GM23338 (cell line): ENCODE measurements at regions not wholly inside any gene's neighbourhood (a gene's known extent, or its start where the extent isn't known, plus 50 kb on each side); places are given as distances from the start of the nearest gene placed in this dataset.

Source experiments
- ATAC-seq: fragments of 200-7000 bp; cut with Tn5 transposase; 3 replicates; pipeline ENCODE4 v1.9.1; 2020
- DNase-seq: peaks from one replicate; pipeline ENCODE4 v3.0.0-alpha.2; 2015; ENCODE audit warnings: low spot score
- H2AFZ ChIP-seq: fragments of 200-600 bp; sonication (generic); 2 replicates; pipeline ENCODE4 v1.8.0; 2016; ENCODE audit warnings: antibody characterized with exemption, mild to moderate bottlenecking, moderate library complexity
- H3F3A ChIP-seq: fragments of 200-600 bp; sonication (generic); replicated peaks from 2 replicates; pipeline ENCODE4 v1.8.0; 2017; ENCODE audit warnings: antibody characterized with exemption, mixed run types, low read depth
- H3K27ac ChIP-seq: fragments of 200-600 bp; sonication (generic); 2 replicates; pipeline ENCODE4 v1.6.1; 2016; ENCODE audit warnings: low read depth
- H3K27me3 ChIP-seq: fragments of 200-600 bp; sonication (generic); 2 replicates; pipeline ENCODE4 v1.8.0; 2016; ENCODE audit warnings: mild to moderate bottlenecking, mixed run types, moderate library complexity; ENCODE audit not compliant: insufficient read depth
- H3K36me3 ChIP-seq: fragments of 200-600 bp; sonication (generic); 2 replicates; pipeline ENCODE4 v1.8.0; 2016; ENCODE audit warnings: mild to moderate bottlenecking; ENCODE audit not compliant: insufficient read depth
- H3K4me1 ChIP-seq: fragments of 200-600 bp; sonication (generic); 2 replicates; pipeline ENCODE4 v1.8.0; 2016; ENCODE audit warnings: mild to moderate bottlenecking, moderate library complexity; ENCODE audit not compliant: insufficient read depth
- H3K4me2 ChIP-seq: fragments of 200-600 bp; sonication (generic); 2 replicates; pipeline ENCODE4 v1.7.1; 2017; ENCODE audit warnings: mixed run types
- H3K4me3 ChIP-seq: fragments of 200-600 bp; sonication (generic); 2 replicates; pipeline ENCODE4 v1.6.1; 2016; ENCODE audit warnings: mixed run types
- H3K79me2 ChIP-seq: fragments of 200-600 bp; sonication (generic); replicated peaks from 2 replicates; pipeline ENCODE4 v1.8.0; 2017; ENCODE audit warnings: mild to moderate bottlenecking; ENCODE audit not compliant: insufficient read depth
- H3K9me2 ChIP-seq: fragments of 200-600 bp; sonication (generic); 2 replicates; pipeline ENCODE4 v1.8.0; 2017; ENCODE audit not compliant: insufficient read depth
- H4K20me1 ChIP-seq: fragments of 200-600 bp; sonication (generic); replicated peaks from 2 replicates; pipeline ENCODE4 v1.8.0; 2017; ENCODE audit warnings: mild to moderate bottlenecking; ENCODE audit not compliant: insufficient read depth
- H3K27ac Mint-ChIP-seq: 2 replicates; pipeline ENCODE4 v1.8.0; 2020; ENCODE audit warnings: inconsistent platforms, mild to moderate bottlenecking, moderate library complexity, mixed read lengths
- H3K27me3 Mint-ChIP-seq: 3 replicates; pipeline ENCODE4 v1.8.0; 2022; ENCODE audit warnings: low read depth, mild to moderate bottlenecking, moderate library complexity, mixed read lengths, inconsistent platforms; ENCODE audit not compliant: insufficient read depth, poor library complexity
- H3K36me3 Mint-ChIP-seq: 3 replicates; pipeline ENCODE4 v1.8.0; 2021; ENCODE audit warnings: low read depth, mild to moderate bottlenecking, inconsistent platforms, moderate library complexity, mixed read lengths
- H3K4me1 Mint-ChIP-seq: 3 replicates; pipeline ENCODE4 v1.8.0; 2020; ENCODE audit warnings: mild to moderate bottlenecking, inconsistent platforms, mixed read lengths
- H3K4me3 Mint-ChIP-seq: 3 replicates; pipeline ENCODE4 v1.8.0; 2021; ENCODE audit warnings: moderate library complexity, mild to moderate bottlenecking, inconsistent platforms, mixed read lengths
- H3K9me3 Mint-ChIP-seq: 3 replicates; pipeline ENCODE4 v1.8.0; 2020; ENCODE audit warnings: moderate library complexity, mild to moderate bottlenecking, inconsistent platforms, mixed read lengths
- EZH2 ChIP-seq: fragments of 200-600 bp; sonication (generic); IDR thresholded peaks from one replicate; pipeline ENCODE4 v1.8.0; 2017; ENCODE audit warnings: antibody characterized with exemption, mild to moderate bottlenecking, low read depth; ENCODE audit not compliant: unreplicated experiment
- EZH2phosphoT487 ChIP-seq: fragments of 200-600 bp; sonication (generic); IDR thresholded peaks from one replicate; pipeline ENCODE4 v1.8.1; 2018; ENCODE audit warnings: antibody characterized with exemption; ENCODE audit not compliant: unreplicated experiment
- JUNB ChIP-seq: IDR thresholded peaks from one replicate; pipeline ENCODE4 v1.6.1; 2016; ENCODE audit warnings: antibody characterized with exemption; ENCODE audit not compliant: unreplicated experiment
- POLR2AphosphoS5 ChIP-seq: IDR thresholded peaks from 2 replicates; pipeline ENCODE4 v1.6.1; 2016; ENCODE audit warnings: antibody characterized with exemption, low read depth
- STAT1 ChIP-seq: IDR thresholded peaks from one replicate; pipeline ENCODE4 v1.6.1; 2016; ENCODE audit warnings: antibody characterized with exemption; ENCODE audit not compliant: unreplicated experiment
- ZNF114 ChIP-seq: fragments of 250-450 bp; sonication (Bioruptor Pico); IDR thresholded peaks from 2 replicates; pipeline ENCODE4 v1.5.0; 2020; ENCODE audit warnings: mild to moderate bottlenecking, moderate library complexity
- ZNF331 ChIP-seq: fragments of 250-450 bp; sonication (Bioruptor Pico); IDR thresholded peaks from 2 replicates; pipeline ENCODE4 v1.5.0; 2020; ENCODE audit warnings: low read depth, mild to moderate bottlenecking, moderate library complexity
- TF ChIP-seq, protein P1 (sequence below): fragments of 250-450 bp; sonication (Bioruptor Pico); IDR thresholded peaks from 2 replicates; pipeline ENCODE4 v1.5.0; 2020; ENCODE audit warnings: mild to moderate bottlenecking, moderate library complexity
- TF ChIP-seq, protein P2 (sequence below): IDR thresholded peaks from 2 replicates; pipeline ENCODE4 v1.6.1; 2016; ENCODE audit warnings: antibody characterized with exemption
- TF ChIP-seq, protein P3 (sequence below), 2 experiments: fragments of 200-600 bp in 1 of 2; sonication (generic) in 1 of 2; conservative IDR thresholded peaks; 2 replicates each; pipeline versions ENCODE4 v1.5.1 to v1.6.1; 2016 to 2017; ENCODE audit warnings: antibody characterized with exemption in 2 of 2, low read depth in 2 of 2, mild to moderate bottlenecking in 2 of 2, moderate library complexity in 1 of 2
- TF ChIP-seq, protein P4 (sequence below): IDR thresholded peaks from one replicate; pipeline ENCODE4 v1.6.1; 2018; ENCODE audit warnings: antibody characterized with exemption; ENCODE audit not compliant: unreplicated experiment

DNA sequence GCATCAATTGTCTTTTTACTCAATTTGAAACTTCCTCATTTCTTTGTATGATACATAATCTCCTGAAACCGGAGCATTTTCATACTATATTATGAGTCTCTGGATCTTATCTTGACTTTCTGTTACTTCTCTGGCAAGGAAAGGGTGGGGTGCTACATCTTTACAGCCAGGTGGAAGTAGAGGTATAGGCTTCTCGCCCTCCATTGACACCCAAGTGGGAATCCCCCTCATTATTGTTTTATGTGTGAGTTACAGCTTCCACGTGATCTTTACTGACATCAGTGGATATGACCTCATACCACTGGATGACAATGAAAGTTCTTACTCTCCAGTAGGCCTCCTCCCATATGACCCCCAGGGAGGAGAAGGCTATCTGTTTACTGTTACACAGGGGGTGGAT is 262.1 kb upstream of the DACH1 start (continued):
- TF ChIP-seq, protein P1, sequence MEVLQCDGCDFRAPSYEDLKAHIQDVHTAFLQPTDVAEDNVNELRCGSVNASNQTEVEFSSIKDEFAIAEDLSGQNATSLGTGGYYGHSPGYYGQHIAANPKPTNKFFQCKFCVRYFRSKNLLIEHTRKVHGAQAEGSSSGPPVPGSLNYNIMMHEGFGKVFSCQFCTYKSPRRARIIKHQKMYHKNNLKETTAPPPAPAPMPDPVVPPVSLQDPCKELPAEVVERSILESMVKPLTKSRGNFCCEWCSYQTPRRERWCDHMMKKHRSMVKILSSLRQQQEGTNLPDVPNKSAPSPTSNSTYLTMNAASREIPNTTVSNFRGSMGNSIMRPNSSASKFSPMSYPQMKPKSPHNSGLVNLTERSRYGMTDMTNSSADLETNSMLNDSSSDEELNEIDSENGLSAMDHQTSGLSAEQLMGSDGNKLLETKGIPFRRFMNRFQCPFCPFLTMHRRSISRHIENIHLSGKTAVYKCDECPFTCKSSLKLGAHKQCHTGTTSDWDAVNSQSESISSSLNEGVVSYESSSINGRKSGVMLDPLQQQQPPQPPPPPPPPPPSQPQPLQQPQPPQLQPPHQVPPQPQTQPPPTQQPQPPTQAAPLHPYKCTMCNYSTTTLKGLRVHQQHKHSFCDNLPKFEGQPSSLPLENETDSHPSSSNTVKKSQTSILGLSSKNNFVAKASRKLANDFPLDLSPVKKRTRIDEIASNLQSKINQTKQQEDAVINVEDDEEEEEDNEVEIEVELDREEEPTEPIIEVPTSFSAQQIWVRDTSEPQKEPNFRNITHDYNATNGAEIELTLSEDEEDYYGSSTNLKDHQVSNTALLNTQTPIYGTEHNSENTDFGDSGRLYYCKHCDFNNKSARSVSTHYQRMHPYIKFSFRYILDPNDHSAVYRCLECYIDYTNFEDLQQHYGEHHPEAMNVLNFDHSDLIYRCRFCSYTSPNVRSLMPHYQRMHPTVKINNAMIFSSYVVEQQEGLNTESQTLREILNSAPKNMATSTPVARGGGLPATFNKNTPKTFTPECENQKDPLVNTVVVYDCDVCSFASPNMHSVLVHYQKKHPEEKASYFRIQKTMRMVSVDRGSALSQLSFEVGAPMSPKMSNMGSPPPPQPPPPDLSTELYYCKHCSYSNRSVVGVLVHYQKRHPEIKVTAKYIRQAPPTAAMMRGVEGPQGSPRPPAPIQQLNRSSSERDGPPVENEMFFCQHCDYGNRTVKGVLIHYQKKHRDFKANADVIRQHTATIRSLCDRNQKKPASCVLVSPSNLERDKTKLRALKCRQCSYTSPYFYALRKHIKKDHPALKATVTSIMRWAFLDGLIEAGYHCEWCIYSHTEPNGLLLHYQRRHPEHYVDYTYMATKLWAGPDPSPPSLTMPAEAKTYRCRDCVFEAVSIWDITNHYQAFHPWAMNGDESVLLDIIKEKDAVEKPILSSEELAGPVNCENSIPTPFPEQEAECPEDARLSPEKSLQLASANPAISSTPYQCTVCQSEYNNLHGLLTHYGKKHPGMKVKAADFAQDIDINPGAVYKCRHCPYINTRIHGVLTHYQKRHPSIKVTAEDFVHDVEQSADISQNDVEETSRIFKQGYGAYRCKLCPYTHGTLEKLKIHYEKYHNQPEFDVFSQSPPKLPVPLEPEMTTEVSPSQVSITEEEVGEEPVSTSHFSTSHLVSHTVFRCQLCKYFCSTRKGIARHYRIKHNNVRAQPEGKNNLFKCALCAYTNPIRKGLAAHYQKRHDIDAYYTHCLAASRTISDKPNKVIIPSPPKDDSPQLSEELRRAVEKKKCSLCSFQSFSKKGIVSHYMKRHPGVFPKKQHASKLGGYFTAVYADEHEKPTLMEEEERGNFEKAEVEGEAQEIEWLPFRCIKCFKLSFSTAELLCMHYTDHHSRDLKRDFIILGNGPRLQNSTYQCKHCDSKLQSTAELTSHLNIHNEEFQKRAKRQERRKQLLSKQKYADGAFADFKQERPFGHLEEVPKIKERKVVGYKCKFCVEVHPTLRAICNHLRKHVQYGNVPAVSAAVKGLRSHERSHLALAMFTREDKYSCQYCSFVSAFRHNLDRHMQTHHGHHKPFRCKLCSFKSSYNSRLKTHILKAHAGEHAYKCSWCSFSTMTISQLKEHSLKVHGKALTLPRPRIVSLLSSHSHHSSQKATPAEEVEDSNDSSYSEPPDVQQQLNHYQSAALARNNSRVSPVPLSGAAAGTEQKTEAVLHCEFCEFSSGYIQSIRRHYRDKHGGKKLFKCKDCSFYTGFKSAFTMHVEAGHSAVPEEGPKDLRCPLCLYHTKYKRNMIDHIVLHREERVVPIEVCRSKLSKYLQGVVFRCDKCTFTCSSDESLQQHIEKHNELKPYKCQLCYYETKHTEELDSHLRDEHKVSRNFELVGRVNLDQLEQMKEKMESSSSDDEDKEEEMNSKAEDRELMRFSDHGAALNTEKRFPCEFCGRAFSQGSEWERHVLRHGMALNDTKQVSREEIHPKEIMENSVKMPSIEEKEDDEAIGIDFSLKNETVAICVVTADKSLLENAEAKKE: no peak
- TF ChIP-seq, protein P2, sequence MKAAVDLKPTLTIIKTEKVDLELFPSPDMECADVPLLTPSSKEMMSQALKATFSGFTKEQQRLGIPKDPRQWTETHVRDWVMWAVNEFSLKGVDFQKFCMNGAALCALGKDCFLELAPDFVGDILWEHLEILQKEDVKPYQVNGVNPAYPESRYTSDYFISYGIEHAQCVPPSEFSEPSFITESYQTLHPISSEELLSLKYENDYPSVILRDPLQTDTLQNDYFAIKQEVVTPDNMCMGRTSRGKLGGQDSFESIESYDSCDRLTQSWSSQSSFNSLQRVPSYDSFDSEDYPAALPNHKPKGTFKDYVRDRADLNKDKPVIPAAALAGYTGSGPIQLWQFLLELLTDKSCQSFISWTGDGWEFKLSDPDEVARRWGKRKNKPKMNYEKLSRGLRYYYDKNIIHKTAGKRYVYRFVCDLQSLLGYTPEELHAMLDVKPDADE: no peak
- TF ChIP-seq STAT1: no peak
- TF ChIP-seq, protein P3, sequence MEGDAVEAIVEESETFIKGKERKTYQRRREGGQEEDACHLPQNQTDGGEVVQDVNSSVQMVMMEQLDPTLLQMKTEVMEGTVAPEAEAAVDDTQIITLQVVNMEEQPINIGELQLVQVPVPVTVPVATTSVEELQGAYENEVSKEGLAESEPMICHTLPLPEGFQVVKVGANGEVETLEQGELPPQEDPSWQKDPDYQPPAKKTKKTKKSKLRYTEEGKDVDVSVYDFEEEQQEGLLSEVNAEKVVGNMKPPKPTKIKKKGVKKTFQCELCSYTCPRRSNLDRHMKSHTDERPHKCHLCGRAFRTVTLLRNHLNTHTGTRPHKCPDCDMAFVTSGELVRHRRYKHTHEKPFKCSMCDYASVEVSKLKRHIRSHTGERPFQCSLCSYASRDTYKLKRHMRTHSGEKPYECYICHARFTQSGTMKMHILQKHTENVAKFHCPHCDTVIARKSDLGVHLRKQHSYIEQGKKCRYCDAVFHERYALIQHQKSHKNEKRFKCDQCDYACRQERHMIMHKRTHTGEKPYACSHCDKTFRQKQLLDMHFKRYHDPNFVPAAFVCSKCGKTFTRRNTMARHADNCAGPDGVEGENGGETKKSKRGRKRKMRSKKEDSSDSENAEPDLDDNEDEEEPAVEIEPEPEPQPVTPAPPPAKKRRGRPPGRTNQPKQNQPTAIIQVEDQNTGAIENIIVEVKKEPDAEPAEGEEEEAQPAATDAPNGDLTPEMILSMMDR (conservative IDR thresholded peaks at IDR 0.05; ENCODE audit: low read depth in 2 of 2): no peak

DNA sequence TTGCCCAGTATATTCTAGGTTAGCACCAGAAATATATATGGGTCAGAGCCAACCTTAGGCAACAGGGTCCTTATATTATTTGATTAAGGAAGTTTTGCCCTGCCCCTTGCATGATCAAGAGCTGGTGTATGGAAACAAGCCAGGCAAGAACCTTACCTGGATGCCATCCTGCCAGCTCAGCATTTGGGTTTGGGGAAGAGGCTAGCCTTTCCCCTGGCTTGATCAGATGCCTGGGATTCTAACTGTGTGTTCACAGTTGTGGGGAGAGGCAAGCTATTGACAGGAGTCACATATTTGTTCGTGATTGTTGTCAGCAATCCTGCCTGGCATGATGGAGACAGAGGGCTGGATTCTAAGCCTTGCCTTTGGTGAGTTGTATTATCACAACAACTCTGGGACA is 260.0 kb upstream of the DACH1 start:
- Mint-ChIP-seq H3K27ac (no peak overlapping the region), H3K9me3 (0 out of 3 replicates have a peak, but pooled peaks cover 4% of the 10 kb centered on the region), H3K27me3 (no peaks in the 10 kb centered on the region), H3K36me3 (peaks cover 12% of the 10 kb centered on the region), H3K4me1 (peaks cover 14% of the 10 kb centered on the region), H3K4me3 (no peak overlapping the region)
- no peaks in the 10 kb centered on the region for H3F3A ChIP-seq
- no peaks in the 10 kb centered on the region for H3K27me3 ChIP-seq
- H3K4me2 ChIP-seq: no peak overlapping the region
- H3K27ac ChIP-seq: no peak overlapping the region
- ATAC-seq (peak; percentile 25; the same call in 1 of the 3 replicates), DNase-seq (peak; percentile 5)
- no peaks in the 10 kb centered on the region for H4K20me1 ChIP-seq
- H3K9me2 ChIP-seq: peaks cover 3% of the 10 kb centered on the region; the same call in 1 of the 2 replicates
- no peak overlapping the region for H3K4me3 ChIP-seq
- H2AFZ ChIP-seq: peak overlapping the region; percentile 77; the same call in 1 of the 2 replicates
- no peaks in the 10 kb centered on the region for H3K36me3 ChIP-seq
- H3K79me2 ChIP-seq: no peaks in the 10 kb centered on the region
- H3K4me1 ChIP-seq: peaks cover 11% of the 10 kb centered on the region
- TF ChIP-seq, protein P4, sequence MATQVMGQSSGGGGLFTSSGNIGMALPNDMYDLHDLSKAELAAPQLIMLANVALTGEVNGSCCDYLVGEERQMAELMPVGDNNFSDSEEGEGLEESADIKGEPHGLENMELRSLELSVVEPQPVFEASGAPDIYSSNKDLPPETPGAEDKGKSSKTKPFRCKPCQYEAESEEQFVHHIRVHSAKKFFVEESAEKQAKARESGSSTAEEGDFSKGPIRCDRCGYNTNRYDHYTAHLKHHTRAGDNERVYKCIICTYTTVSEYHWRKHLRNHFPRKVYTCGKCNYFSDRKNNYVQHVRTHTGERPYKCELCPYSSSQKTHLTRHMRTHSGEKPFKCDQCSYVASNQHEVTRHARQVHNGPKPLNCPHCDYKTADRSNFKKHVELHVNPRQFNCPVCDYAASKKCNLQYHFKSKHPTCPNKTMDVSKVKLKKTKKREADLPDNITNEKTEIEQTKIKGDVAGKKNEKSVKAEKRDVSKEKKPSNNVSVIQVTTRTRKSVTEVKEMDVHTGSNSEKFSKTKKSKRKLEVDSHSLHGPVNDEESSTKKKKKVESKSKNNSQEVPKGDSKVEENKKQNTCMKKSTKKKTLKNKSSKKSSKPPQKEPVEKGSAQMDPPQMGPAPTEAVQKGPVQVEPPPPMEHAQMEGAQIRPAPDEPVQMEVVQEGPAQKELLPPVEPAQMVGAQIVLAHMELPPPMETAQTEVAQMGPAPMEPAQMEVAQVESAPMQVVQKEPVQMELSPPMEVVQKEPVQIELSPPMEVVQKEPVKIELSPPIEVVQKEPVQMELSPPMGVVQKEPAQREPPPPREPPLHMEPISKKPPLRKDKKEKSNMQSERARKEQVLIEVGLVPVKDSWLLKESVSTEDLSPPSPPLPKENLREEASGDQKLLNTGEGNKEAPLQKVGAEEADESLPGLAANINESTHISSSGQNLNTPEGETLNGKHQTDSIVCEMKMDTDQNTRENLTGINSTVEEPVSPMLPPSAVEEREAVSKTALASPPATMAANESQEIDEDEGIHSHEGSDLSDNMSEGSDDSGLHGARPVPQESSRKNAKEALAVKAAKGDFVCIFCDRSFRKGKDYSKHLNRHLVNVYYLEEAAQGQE: no peak
- TF ChIP-seq STAT1 (no peak), JUNB (no peak), EZH2 (no peak), ZNF331 (CRISPR knock-in tag) (no peak), EZH2phosphoT487 (no peak), ZNF114 (CRISPR knock-in tag) (no peak), POLR2AphosphoS5 (no peak)
- TF ChIP-seq, protein P2: no peak
